Activated CD8-positive, alpha-beta memory T cell treated with anti-CD3 and anti-CD28 coated beads, Interleukin-2, amount 50 U/mL, for 48 hours (primary cell): ENCODE measurements at regions not wholly inside any gene's neighbourhood (a gene's known extent, or its start where the extent isn't known, plus 50 kb on each side); places are given as distances from the start of the nearest gene placed in this dataset.

Experiments
- DNase-seq: peaks from one replicate; pipeline ENCODE4 v3.0.0-alpha.2; 2020

DNA sequence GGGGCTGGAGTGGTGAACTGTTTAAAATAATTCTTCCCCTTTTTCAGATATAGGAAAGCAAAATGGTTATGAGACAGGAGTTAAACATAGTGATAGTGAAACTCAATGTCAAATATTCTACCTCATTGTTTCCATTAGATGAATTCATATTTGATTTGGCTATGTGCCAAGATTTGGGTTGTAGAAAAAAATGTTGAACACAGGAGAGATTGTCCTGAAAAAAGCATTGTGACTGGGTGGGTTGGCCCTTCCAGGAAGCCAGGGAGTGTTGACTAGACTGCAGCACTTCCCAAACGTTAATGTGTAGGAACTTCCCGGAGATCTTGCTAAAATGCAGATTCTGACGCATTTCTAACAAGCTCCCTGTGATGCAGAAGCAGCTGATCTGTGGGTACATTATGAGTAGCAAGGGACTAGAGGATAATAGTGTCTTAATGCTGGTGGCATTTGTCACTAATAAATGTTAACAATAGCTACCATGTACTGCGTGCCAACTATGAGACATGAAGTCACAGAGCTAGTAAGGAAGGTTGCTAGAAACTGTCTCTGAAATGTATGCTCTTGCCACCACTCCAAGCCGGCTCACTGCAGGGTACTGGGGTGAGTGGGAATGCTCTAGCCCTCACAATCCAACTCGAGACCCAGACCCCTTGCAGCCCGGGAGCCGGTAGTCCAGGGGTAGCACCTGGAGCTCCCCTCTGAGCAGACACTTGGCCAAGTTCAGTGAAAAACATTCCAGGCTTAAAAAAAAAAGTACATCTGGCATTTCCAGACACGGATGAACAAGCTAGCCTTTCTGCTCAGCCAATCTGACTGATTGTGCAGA, 120.6 kb downstream of the CD47 start:
- DNase-seq: no peak

DNA sequence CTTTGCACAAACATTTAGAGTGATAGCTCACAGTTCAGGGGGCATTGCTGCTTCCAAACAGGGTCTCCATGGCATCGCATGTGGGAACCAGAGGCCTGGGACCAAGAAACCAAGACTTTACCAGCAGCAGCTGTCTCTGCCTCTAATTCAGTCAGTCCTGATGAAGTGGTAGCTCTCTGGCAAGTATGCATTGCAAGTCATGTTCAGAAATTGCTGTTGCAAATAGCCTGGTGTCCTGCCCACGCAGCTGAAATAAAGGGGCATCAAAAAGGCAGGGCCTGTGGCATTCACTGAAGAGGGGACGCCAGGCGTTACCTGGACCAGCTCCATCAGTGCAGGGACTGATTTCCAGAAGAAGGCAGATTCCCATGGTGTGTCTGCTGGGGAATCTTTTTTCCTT, 121.3 kb downstream of the CD47 start:
- no peak for DNase-seq

DNA sequence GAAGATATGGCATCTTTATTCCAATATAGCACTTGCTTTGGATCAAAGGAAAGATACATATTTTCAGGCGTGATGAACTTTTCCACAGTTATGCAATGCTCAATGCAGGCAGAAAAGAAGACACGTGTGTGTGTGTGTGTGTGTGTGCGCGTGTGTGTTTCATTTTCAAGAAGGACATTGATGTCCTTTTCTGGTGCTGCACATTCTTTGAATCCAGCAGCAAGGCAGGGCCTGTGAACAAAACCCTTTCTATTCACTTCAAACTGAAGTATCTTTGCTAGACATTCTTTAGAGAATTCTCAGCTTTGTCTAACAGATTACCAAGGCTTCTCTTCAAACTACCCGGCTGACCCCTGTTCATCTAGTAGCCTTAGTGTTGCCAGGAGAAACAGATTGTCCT, 124.6 kb downstream of the CD47 start:
- no peak for DNase-seq

DNA sequence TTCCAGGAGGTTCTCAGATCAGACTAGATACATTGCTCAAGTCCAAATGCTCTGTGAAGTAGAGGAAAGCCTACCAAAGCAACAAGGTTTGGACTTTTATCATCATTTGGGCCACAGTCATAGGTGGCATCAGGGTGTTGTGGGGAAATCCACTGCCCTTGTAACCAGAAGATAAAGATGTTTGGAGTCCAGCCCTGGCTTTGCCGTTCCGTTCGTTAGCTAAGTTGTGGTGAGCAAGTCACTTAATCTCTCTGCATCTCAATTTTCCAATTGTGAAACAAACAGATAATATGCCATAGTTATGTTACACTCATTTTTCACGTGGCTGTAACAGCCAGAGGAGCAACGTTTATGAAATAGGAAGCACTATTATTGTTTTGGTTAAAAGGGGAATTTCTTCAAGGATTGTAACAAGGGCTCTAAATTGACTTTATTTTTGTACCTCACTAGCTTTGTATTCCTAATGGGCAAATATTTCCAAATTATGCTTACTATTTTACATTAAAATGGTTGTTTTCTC, 125.6 kb downstream of the CD47 start:
- DNase-seq: no peak

DNA sequence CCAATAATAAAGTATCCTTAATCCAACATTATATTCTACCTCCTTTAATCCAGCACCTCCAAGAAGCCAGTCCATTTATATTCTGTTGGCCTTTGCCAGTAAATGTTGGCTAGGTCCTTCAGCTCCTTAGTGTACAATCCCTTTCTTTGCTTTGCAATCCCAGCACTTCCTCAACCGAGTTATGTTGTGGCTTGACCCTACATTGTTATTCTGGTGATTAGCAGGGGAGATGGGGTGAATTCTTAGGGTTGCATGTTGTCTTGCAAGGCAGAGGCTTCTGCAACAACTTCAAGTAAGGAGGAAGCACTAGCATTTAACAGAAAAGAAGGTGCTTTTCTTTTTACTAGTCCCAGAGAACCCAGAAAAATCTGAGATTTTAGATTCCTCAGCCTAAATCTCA, 127.2 kb downstream of the CD47 start:
- no peak for DNase-seq

DNA sequence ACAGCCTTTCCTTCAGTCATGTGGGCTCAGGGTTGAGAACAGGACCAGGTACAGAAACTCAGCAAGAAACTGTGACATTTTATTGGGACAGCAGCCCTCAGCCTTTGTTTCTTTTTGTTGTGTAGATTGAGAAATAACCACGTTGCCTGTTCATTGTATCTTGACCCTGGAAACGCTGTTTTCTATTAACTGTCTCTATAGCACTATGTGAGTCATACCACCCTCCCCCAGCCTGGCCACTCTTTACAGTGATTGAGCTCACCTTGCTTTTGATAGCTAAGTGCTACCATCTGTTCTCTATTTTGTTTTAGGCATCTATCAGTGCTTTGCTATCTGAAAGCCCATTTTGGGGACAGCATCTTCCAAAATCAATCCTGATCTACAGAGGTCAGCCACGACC, 127.9 kb downstream of the CD47 start:
- DNase-seq: no peak

DNA sequence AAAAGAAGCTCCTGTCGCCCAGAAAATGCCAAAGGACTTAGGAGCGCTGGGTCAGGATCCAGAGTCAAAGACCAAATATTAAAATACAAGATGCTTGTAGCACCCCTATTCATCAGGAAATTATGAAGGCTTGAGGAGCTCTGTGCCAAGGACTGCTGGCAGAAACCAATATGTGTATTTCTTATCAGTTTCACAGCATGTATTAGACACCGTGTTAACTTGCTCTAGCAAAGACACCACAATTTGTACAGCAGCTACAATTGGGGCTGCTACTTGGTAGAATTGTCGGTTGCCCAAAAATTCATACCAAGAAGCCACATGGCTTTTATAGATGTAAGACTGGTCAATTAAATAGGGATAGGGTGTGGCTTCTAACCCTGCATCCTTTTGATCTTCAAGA, 128.8 kb downstream of the CD47 start:
- DNase-seq: no peak

DNA sequence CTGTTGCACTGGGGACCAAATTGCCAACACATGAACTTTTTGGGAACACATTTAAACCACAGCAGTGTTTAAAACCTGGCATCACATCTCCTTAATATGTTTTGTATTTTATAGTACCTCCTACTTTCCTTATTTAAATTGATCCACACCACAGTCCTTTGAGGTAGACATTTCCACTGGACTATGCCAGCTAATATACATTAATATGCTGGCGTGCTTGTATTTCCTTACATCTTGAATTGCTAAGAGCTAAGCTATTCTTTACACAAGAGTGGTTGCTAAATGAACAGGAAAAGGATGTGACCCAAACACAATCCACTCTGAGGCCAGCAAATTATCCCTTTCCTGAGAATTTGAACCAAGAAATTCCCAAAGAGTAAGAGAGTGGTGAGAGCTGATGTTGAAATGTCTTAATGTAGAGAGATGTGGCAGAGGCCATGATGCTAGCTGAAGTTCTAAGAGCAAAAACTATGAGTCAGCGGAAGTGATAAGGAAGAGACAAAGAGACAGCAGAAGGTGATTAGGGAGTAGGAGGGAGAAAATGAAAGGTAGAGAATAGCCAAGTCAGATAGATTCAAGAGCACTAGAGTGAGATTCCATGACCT, 131.2 kb downstream of the CD47 start:
- DNase-seq: no peak

DNA sequence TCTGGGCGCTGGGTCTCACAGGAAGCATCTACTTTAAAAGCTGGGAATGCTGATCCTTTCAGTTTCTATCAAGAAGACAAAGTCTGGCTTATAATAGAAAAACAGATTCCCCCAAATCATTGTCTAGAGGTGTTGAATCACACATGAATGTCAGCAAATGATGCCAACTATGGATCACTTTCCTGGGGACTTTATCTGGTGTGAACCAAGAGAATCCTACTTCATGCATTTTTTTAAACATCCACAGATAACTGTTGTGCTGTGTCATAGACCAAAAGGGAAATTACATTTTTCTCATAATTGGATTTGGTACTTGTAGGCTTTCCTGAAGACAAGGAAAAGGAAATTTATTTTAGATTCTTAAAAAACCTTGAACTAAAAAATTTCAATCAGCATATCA, 132.7 kb downstream of the CD47 start:
- DNase-seq: no peak

DNA sequence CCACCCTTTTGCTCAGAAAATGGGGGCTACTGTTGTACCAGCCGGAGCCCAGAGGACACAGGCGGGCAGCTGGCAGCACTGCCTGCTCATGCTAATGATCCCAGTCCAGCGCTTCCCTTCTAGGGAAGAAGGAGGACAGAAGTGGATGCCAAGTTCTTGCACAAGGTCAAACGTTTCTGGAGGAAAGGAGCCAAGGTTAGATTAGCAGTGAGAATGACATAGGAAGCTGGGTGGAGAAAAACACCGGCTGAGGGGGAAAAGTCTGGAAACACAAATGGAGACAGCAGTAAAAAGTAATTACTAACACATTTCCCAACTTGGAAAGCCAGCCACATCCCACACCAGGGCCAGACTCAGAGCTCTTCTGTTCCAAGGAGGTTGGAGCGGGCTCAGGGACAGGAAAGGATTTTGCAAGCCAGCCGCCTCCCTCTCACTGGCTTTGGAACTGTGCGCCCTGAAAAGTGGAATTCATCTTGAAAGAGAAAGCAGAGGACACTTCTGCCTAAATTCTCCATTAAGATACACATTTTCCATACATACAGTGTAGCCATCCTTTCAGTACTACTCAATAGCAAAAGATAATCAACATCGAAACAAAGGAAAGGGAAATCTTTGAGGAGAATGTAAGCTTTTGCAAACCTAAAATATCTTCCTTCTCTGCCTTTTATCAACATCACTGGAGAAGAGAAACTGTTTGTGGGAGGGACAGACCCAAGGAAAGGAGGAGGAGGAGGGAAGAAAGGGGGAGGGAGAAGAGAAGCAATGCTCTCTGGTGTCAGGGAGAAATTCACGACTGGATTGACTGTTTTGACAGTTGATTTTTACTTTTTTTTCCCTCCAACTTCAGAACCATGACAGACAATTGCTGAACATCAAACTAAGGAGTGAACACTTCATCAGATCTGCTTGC, 133.6 kb downstream of the CD47 start:
- DNase-seq: no peak

DNA sequence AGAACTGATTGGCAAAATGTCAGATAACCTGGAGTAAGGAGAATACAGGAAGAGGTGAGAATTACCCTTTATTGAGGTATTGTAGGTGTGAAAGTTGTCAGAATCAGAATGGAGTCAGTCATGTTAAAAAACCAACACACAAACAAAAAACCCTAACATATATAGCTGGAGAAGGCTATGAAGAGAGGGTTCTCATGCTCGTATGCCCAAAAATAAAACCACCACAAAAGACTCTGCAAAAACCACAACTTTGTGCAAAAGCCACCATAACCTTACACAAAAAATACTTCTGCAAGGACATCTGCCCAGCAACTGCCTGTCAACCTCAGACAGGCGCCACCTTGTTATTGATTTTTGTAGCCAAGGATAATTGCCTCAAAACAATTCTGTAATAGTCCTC, 136.0 kb downstream of the CD47 start:
- no peak for DNase-seq

DNA sequence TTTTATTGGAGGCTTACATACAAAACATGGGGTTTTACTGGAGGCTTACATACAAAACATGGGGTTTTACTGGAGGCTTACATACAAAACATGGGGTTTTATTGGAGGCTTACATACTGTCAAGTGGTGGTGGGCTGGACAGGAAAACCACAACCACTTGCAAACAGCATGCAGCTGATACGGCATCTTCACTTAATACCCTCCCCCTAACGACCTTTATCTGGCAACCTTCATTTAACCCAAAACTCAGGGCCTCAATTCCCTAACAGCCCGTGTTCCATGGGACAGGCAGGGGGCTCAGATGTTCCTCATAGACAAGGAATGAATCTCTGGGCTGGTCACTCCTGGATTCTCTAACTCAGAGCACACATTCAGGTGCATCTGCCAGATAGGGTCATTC, 137.1 kb downstream of the CD47 start:
- no peak for DNase-seq

DNA sequence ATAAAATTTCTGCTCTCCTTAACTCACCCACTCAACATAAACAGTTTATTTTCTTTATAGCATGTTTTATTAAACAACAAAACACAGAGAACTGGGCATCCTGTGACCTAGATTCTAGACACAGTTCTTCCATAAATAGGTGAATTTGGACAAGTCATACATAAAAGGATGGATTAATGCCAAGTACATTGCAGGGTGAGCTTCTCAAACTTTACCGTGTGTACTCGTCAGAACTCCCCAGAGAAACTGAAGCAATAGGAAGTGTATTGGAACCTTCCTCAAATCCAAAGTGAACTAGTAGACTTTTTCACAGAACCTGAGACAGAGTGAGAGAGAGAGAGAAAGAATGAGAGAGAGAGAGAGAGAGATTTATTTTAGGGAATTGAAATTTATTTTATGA, 139.7 kb downstream of the CD47 start:
- no peak for DNase-seq

DNA sequence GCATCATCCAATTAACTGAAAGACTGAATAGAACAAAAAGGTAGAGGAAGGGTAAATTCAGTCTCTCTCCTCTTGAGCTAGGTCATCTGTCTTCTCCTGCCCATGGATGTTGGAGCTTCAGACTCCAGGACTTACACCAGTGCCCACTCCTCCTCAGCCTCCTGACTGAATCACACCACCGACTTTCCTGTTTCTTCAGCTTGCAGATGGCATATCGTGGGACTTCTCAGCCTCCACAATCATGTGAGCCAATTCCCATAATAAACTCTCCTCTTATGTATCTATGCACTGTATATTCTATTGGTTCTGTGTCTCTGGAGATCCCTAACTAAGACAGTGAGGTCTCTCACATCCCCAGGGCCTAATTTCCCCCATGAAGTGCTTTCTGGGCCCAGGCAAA, 140.4 kb downstream of the CD47 start:
- DNase-seq: no peak

DNA sequence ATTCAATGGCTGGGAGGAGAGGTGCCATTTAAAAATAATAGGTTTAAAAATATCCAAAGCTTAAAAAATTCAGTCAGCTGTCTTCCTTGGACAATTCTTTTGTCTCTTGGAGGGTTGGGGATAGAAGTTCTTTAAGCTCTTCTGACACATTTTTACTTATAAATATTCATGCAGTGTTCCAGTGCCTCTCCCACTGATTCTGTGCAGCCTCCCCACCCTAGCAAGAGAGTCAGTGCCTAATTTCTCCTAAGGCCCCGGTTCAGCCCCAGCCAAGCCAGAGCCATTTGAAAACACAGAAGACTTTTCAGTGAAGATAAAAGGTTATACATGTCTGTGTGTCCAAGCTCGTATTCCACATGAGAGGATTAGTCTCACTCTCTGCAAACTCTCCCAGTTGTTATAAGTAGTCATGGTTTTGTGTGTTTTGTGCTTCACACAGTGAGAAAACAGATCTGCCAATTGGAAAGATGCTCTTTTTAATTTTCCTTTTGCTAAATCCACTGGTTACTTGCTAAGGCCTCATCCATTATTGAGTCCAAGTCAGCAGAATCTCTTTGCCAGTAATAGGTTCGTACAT, 141.3 kb downstream of the CD47 start:
- no peak for DNase-seq

DNA sequence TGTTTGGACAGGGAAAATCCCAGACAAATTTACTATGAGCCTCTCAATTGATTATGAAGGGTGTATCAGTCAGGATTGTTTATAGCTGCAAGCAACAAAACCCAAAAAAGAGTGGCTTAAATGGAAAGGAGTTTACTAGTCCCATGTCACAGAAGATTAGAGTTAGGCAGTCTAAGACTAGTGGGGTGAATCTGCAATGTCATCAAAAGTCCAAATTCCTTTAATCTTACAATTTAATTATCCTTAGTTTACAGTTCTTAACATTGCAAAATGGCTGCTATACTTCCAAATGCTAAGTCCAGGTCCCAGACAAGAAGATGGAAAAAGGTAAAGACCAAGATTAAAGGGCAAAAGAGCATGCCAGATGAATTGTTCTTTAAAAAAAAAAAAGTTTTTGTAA, 143.6 kb downstream of the CD47 start:
- DNase-seq: no peak

DNA sequence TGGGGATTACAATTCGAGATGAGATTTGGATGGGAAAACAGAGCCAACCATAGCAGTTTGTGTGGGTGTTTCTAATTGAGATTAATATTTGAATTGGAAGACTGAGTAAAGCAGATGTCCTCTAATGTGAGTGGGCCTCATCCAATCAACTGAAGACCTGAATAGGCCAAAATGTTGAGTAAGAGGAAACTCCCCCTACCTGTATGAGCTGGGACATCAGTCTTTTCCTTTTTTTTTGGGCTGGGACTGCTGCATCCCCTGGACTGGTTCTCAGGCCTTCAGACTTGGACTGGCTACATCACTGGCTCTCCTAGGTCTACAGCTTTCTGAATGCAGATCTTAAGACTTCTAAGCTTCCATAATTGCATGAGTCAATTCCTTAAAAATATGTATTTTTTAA, 144.1 kb downstream of the CD47 start:
- no peak for DNase-seq

DNA sequence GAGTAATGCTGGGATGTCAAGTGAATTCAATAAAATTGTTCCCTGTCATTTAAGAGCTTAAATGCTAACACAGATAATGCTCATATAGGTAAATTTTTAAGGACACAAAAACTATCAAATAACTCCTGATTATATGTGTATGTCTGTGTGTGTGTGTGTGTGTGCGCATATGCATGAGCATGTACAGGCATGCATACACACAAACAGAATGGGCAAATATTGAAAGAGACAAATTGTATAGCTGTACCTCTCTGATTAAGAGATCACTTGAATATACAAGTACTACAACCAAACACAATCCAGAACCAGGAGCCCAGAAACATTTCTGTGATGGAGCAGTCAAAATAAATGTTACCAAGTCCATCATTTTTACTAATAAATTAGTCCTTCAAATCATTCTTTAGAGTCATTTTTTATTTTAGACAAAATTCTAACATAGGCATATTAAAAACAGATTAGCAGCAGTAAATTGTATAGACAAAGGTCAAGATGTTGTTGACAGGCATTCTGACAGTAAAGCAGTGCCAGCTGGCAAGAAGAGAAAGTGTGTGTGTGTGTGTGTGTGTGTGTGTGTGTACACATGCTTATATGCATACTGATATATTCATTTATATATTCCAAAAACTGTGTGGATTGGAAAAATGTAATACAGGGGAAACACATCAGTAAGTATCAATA, 145.3 kb downstream of the CD47 start:
- no peak for DNase-seq

DNA sequence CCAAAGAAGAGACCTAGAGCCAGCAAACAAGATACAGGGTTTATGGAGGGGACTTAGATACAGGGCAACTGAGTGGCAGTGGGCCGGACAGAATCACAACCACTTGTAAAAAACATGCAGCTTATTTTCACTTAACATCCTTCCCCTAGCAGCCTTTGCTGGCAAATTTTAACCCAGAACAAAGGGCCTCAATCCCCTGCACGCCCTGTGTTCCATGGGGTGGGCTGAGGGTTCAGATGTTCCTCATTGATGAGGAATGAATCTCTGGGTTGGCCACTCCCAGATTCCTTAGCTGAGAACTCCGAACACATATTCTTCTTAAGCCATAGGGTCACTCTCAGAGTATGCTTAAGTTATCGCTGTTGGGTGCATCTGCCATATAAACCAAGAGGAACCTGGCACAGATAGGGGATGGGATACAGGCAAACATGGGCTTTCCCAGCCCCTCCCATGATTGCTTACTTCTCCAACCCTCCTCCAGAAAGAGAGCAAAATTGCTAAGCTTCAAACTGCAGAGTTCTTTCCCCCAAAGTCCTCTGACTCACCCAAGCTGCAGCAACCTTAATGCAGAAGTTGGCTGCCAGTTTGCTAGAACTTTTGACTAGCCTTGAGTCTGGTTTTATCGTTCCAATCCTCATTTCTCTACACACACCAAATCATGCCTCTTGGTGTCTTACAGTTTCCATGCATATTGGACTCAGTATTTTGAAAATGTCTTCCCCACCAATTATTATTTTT, 146.9 kb downstream of the CD47 start:
- no peak for DNase-seq

DNA sequence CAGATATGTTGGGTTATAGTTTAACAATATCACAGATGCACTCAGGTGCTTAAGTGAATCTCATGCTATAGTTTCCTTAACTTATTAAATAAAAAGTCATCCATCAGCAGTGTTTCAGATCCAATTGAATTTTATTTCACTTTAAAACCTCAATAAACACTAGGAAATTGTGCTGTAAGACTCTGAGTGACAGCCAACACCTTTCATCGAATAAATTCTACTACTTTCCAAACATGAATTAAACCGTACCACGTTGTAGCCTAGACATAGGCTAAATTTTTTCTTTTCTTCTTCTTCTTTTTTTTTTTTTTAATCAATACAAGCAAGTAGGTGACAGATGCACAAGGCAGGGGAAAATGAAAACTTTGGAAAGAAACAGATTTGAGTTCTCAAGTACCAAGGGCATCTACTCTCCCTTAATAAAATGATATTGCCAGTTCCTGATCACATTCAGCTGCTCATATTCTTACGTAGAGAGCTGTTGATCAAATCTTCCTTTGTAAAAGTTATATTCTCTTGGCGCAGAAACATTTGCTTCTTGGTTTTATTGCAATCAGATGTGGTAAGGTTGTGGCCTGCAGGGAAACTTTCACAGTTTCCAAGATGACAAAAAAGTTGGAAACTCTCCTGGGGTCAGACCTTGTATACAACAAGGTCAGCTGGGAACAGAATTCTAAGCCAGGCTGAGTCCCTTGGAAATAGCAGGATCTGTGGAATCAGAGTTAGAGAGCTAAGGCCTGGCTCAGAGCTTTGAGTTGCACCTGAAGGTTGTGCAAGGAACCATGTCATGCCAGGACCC, 147.7 kb downstream of the CD47 start:
- DNase-seq: no peak

DNA sequence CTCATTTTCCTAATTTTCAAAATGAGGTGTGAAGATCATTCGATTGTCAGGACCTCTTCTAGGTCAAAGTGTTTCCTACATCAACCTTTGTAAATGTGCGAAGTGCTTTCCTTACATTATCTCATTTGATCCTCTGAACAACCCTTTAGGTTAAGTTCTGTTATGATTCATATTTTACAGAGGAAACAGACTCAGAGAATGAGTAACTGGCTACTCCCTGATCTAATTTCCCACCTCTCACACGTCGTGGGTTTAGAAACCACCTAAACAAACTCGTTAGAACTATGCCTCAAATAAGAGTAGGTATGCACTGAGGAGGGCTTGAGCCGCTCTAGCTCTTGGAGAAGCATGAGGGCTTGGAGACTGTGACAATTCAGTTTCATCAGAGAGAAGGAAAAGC, 148.6 kb downstream of the CD47 start:
- no peak for DNase-seq
